ENCODE measurements at regions not wholly inside any gene's neighbourhood (a gene's known extent, or its start where the extent isn't known, plus 50 kb on each side); places are given as distances from the start of the nearest gene placed in this dataset.

- TF ChIP-seq CTCF (IDR thresholded peaks at IDR 0.05 in 8 of 11, conservative IDR thresholded peaks at IDR 0.05 in 3 of 11) (no peak), POLR2A (IDR thresholded peaks at IDR 0.05) (no peak)
Observed at GRCh38 chr5:116354699-116355098, 219.9 kb downstream of the SEMA6A start.
